ENCODE measurements at regions not wholly inside any gene's neighbourhood (a gene's known extent, or its start where the extent isn't known, plus 50 kb on each side); places are given as distances from the start of the nearest gene placed in this dataset.

- TF ChIP-seq, protein P1, sequence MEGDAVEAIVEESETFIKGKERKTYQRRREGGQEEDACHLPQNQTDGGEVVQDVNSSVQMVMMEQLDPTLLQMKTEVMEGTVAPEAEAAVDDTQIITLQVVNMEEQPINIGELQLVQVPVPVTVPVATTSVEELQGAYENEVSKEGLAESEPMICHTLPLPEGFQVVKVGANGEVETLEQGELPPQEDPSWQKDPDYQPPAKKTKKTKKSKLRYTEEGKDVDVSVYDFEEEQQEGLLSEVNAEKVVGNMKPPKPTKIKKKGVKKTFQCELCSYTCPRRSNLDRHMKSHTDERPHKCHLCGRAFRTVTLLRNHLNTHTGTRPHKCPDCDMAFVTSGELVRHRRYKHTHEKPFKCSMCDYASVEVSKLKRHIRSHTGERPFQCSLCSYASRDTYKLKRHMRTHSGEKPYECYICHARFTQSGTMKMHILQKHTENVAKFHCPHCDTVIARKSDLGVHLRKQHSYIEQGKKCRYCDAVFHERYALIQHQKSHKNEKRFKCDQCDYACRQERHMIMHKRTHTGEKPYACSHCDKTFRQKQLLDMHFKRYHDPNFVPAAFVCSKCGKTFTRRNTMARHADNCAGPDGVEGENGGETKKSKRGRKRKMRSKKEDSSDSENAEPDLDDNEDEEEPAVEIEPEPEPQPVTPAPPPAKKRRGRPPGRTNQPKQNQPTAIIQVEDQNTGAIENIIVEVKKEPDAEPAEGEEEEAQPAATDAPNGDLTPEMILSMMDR (IDR thresholded peaks at IDR 0.05; ENCODE audit: insufficient read depth, low read depth, low read length, missing control alignments): no peak
- DNase-seq (ENCODE audit: low read depth): no peak
- H3K4me3 ChIP-seq (ENCODE audit: low read depth, low read length): no peak overlapping the region
Measured at GRCh38 chr9:129423216-129423615, 197.7 kb downstream of the C9orf50 start.

GRCh38 chr9:129422843-129423192, 198.1 kb downstream of the C9orf50 start:
- H3K4me3 ChIP-seq (ENCODE audit: low read depth, low read length): no peak overlapping the region
- TF ChIP-seq, protein P1 (IDR thresholded peaks at IDR 0.05; ENCODE audit: insufficient read depth, low read depth, low read length, missing control alignments): no peak
- DNase-seq (ENCODE audit: low read depth): no peak

DNA sequence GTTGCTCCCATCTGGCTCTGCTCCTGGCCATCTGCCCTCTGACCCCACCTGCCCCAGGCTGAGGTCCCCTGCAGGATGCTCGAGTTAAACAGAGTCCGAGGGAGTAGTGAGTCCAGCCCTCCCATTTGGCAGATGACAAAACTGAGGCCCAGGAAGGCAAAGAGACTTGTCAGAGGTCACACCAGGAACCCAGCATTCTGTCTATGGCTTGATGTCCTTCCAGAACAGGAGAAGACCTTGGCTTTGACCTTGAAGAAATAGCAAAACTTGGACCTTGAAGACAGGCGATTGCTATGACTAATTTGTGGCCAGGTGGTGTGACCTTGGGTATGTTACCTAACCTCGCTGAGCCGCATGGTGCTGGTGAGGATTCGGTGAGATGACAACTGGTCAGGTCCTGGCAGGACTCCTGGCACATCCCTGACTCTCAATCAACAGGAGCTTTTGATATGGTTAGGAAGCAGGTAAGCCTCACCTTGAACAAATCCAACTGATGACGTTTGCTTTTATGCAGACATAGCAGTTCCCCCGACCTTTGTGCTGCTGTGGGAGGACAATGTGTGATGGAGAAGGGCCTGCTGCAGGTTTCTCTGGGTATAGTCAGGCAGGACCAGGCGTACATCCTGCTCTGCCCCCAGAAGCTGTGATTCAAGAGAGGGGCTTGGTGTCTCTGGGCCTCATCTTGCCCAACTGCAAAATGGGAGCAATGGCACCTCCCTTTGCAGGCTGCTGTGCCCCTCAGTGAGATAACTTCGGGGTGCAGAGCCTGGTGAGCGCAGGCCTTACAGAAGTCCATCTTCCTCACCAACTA, 198.7 kb downstream of the C9orf50 start:
- TF ChIP-seq, protein P1 (IDR thresholded peaks at IDR 0.05; ENCODE audit: insufficient read depth, low read depth, low read length, missing control alignments): no peak
- DNase-seq (ENCODE audit: low read depth): no peak
- no peak overlapping the region for H3K4me3 ChIP-seq (ENCODE audit: low read depth, low read length)

GRCh38 chr9:129421371-129421770, 199.5 kb downstream of the C9orf50 start:
- TF ChIP-seq, protein P1 (IDR thresholded peaks at IDR 0.05; ENCODE audit: insufficient read depth, low read depth, low read length, missing control alignments): no peak
- no peak overlapping the region for H3K4me3 ChIP-seq (ENCODE audit: low read depth, low read length)
- DNase-seq (ENCODE audit: low read depth): no peak

DNA sequence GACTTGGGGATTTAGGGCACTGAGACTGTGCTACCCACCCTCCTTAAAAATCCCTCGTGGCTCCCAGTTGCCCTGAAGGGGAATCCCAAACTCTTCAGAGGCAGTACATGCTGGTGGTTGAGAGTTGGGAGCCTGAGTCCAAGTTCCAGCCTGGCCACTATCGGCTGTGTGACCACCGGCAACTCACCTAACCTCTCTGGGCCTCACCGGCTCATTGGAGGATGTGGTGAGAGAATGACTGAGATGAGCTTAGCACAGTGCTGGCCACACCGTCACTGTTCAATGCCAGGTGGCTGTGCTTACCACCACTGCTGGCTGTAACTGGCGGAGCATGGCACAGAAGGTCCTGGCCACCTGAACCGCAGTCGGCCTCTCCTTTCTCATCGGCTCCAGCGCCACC, 200.2 kb downstream of the C9orf50 start:
- TF ChIP-seq, protein P1 (IDR thresholded peaks at IDR 0.05; ENCODE audit: insufficient read depth, low read depth, low read length, missing control alignments): no peak
- no peak overlapping the region for H3K4me3 ChIP-seq (ENCODE audit: low read depth, low read length)
- DNase-seq (ENCODE audit: low read depth): no peak

GRCh38 chr9:129419382-129419899, 201.5 kb downstream of the C9orf50 start:
- TF ChIP-seq, protein P1 (IDR thresholded peaks at IDR 0.05; ENCODE audit: insufficient read depth, low read depth, low read length, missing control alignments): no peak
- no peak overlapping the region for H3K4me3 ChIP-seq (ENCODE audit: low read depth, low read length)
- DNase-seq (ENCODE audit: low read depth): no peak

- H3K4me3 ChIP-seq (ENCODE audit: low read depth, low read length): no peak overlapping the region
- no peak for DNase-seq (ENCODE audit: low read depth)
- TF ChIP-seq, protein P1 (IDR thresholded peaks at IDR 0.05; ENCODE audit: insufficient read depth, low read depth, low read length, missing control alignments): no peak
Measured at GRCh38 chr9:129418451-129418850, 202.4 kb downstream of the C9orf50 start.
